Cardiac fibroblast (primary cell): ENCODE measurements at regions not wholly inside any gene's neighbourhood (a gene's known extent, or its start where the extent isn't known, plus 50 kb on each side); places are given as distances from the start of the nearest gene placed in this dataset.

Source experiments
- DNase-seq, 2 donors: peaks; one replicate each; pipeline versions ENCODE4 v3.0.0 to v3.0.0-alpha.2; 2010; ENCODE audit warnings: low read depth in 2 of 2
- H3K4me3 ChIP-seq, 2 donors: replicated peaks in 1 of 2; 1 replicate in 1 of 2; 2 replicates in 1 of 2; pipeline ENCODE4 v1.5.1; 2011; ENCODE audit warnings: low read depth in 2 of 2, low read length in 2 of 2, mild to moderate bottlenecking in 2 of 2, moderate library complexity in 1 of 2
- CTCF ChIP-seq: IDR thresholded peaks from one replicate; pipeline ENCODE4 v1.5.1; 2011; ENCODE audit warnings: low read depth, mild to moderate bottlenecking, low read length, inconsistent platforms

- no peak for TF ChIP-seq CTCF
- H3K4me3 ChIP-seq = no peak overlapping the region
- no peak for DNase-seq
Observed at GRCh38 chr2:146207901-146208300, 1636.9 kb upstream of the ACVR2A start.

- H3K4me3 ChIP-seq = no peak overlapping the region
- TF ChIP-seq CTCF = no peak
- no peak for DNase-seq
Observed at GRCh38 chr2:146207417-146207816, 1637.4 kb upstream of the ACVR2A start.

- no peak for TF ChIP-seq CTCF
- no peak overlapping the region for H3K4me3 ChIP-seq
- no peak for DNase-seq
Observed at GRCh38 chr2:146203064-146203624, 1641.7 kb upstream of the ACVR2A start.

DNA sequence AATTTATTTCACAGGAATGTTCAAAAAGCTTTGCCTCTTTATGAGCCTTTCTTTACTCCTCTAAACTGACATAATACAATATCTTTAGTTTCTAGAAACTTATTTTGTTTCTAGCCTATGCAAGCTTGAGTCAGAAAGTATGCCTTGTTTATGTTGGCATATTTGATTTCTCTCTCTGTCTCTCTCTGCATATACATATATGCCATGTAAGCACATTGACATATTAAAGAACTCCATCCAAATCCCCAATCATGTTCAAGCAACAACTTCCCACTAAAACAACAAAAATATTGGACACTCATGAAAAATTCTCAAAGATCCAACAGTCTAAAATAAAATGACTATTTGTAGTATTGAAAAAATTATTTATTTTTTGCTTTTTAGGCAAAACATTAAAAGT, 1651.2 kb upstream of the ACVR2A start:
- peak in 1 of 2 donors; percentile 3 for DNase-seq
- no peak overlapping the region for H3K4me3 ChIP-seq
- no peak for TF ChIP-seq CTCF

GRCh38 chr2:146189541-146189940, 1655.3 kb upstream of the ACVR2A start:
- DNase-seq = no peak
- H3K4me3 ChIP-seq = no peak overlapping the region
- TF ChIP-seq CTCF = no peak

DNA sequence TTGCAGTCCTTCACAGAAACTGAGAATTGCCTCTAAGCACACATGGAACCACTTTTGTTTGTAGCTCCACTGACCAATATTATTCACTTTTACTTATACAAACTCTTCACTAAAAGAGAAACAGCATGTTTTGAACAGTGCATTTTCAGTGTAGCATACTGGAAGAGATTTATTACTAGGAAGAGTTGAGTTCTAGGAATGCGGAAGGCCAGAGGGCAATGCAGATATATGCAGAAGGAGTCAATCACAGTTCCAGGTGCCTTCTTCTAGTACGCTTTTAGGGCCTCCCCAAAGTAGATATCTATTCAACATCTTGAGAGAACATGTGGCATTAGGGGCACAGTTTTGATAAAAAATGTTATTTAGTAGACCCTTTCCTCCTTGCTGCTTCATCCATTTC, 1654.0 kb upstream of the ZEB2 start:
- no peak for DNase-seq
- H3K4me3 ChIP-seq = no peak overlapping the region
- TF ChIP-seq CTCF = no peak

GRCh38 chr2:146161256-146161882, 1641.5 kb upstream of the ZEB2 start:
- no peak overlapping the region for H3K4me3 ChIP-seq
- TF ChIP-seq CTCF = no peak
- DNase-seq = no peak
